ENCODE measurements at regions not wholly inside any gene's neighbourhood (a gene's known extent, or its start where the extent isn't known, plus 50 kb on each side); places are given as distances from the start of the nearest gene placed in this dataset.

GRCh38 chrY:14473320-14473719 is 51.0 kb upstream of the NLGN4Y start:
- H3K79me2 ChIP-seq (replicated peaks; ENCODE audit: insufficient read depth, low read length), result no peaks in the 10 kb centered on the region
- TF ChIP-seq CTCF (IDR thresholded peaks at IDR 0.05; ENCODE audit: poor library complexity, severe bottlenecking) (no peak), TAF1 (IDR thresholded peaks at IDR 0.05; ENCODE audit: low read depth) (no peak), EZH2 (IDR thresholded peaks at IDR 0.05; ENCODE audit: borderline replicate concordance, insufficient read depth, low read length, poor library complexity, severe bottlenecking) (no peak), MXI1 (conservative IDR thresholded peaks at IDR 0.05; ENCODE audit: poor library complexity, severe bottlenecking) (no peak), EP300 (conservative IDR thresholded peaks at IDR 0.05; ENCODE audit: poor library complexity, severe bottlenecking) (no peak), POLR2AphosphoS5 (IDR thresholded peaks at IDR 0.05) (no peak), RAD21 (conservative IDR thresholded peaks at IDR 0.05) (no peak), SMC3 (conservative IDR thresholded peaks at IDR 0.05; ENCODE audit: poor library complexity) (no peak), REST (IDR thresholded peaks at IDR 0.05; ENCODE audit: borderline replicate concordance) (no peak)
- H3K9me2 ChIP-seq (ENCODE audit: insufficient read depth, low read length), result no peaks in the 10 kb centered on the region
- H3K27me3 ChIP-seq (ENCODE audit: insufficient read depth, low read depth, low read length), result no peaks in the 10 kb centered on the region
- H3K36me3 ChIP-seq (ENCODE audit: insufficient read depth, low read length), result no peaks in the 10 kb centered on the region
- H3K9ac ChIP-seq (ENCODE audit: low read length), result no peak overlapping the region
- no peak overlapping the region for H3K4me3 ChIP-seq (ENCODE audit: low read length)
- H2AFZ ChIP-seq (ENCODE audit: low read depth, low read length), result no peak overlapping the region
- H3K9me3 ChIP-seq (ENCODE audit: low read length), result no peaks in the 10 kb centered on the region
- no peak overlapping the region for H3K27ac ChIP-seq (ENCODE audit: low read length)
- H3K4me2 ChIP-seq (ENCODE audit: low read length), result no peak overlapping the region
- no peaks in the 10 kb centered on the region for H4K20me1 ChIP-seq (ENCODE audit: insufficient read depth)
- no peaks in the 10 kb centered on the region for H3F3A ChIP-seq (ENCODE audit: insufficient read depth, low read length, poor library complexity, severe bottlenecking)

Measured in neural cell (in vitro differentiated cells).